ENCODE measurements at regions not wholly inside any gene's neighbourhood (a gene's known extent, or its start where the extent isn't known, plus 50 kb on each side); places are given as distances from the start of the nearest gene placed in this dataset.

DNA sequence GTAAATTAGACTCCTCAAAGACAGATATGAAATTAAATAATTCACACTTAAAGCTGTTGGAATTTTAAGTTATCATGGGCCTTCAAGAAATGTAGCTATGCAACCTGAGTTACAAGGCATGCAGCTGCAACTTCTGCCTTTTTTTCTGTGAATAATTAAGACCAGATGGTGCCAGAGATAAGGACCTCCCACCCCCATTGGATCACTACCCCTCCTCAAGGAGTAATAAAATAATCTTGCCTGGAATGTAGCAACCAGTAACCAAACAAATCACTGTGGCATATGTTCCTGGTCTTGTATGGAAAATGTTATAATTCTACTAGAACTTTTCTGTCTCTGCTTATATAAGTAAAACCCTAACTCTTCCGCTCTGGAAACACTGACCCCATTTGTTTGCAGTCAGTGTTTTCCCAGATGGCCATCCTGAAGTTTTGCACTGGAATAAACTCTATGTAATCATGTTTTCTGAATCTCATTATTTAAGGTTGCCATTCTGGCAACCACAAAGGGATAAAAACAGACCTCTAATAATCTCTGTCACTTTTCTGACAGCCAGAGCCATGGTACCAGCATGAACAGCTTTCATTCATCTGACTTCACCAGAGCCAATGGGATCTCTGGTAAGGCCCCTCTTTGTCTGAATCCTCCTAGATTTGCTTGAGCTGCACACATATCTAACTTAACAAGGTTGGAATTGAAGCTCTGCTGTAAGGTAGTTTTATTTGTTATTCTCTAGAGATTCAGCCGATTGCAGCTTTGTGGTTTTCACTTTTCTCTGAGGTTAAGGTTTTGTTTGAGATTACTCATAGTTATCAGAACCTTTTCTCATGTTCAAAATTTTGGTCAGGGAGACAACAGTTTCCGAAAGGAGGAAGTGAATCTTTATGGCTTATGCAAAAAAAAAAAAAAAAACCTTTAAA is 274.6 kb downstream of the NAF1 start:
- H3K27me3 Mint-ChIP-seq (ENCODE audit: insufficient read depth), result no peaks in the 10 kb centered on the region
- TF ChIP-seq, protein P1, sequence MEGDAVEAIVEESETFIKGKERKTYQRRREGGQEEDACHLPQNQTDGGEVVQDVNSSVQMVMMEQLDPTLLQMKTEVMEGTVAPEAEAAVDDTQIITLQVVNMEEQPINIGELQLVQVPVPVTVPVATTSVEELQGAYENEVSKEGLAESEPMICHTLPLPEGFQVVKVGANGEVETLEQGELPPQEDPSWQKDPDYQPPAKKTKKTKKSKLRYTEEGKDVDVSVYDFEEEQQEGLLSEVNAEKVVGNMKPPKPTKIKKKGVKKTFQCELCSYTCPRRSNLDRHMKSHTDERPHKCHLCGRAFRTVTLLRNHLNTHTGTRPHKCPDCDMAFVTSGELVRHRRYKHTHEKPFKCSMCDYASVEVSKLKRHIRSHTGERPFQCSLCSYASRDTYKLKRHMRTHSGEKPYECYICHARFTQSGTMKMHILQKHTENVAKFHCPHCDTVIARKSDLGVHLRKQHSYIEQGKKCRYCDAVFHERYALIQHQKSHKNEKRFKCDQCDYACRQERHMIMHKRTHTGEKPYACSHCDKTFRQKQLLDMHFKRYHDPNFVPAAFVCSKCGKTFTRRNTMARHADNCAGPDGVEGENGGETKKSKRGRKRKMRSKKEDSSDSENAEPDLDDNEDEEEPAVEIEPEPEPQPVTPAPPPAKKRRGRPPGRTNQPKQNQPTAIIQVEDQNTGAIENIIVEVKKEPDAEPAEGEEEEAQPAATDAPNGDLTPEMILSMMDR (conservative IDR thresholded peaks at IDR 0.05), result no peak
- peaks cover 18% of the 10 kb centered on the region for H3K9me3 ChIP-seq (ENCODE audit: control insufficient read depth, low read length)

DNA sequence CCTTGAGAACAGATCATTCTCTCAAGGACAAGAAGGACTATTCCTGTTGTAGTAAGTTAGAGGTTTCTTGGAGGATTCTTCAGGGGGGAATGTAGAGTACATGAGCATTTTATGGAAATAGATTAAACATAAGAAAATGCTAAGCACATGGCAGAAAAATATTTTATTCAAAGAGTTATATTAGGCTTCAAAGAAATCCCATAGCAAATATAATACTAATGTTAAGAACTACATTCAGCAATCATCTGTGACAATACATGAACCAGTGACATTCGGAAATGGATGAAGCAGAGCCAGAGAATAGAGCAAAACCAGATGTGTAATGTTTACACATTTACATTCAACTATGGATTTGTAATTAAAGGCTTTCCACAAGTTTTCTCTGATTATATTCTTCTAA is 288.6 kb downstream of the NAF1 start:
- Histone ChIP-seq H3K9me3 (ENCODE audit: control insufficient read depth, low read length) (no peaks in the 10 kb centered on the region), H3K4me3 (ENCODE audit: low read length) (no peak overlapping the region), H3K9ac (ENCODE audit: extremely low read depth, low read length, poor library complexity, severe bottlenecking) (no peak overlapping the region), H3K4me1 (ENCODE audit: control insufficient read depth, insufficient read depth, low read length) (no peaks in the 10 kb centered on the region), H3K36me3 (ENCODE audit: control insufficient read depth, insufficient read depth, low read length) (no peaks in the 10 kb centered on the region), H3K27me3 (ENCODE audit: control insufficient read depth, insufficient read depth, low read length, poor library complexity, severe bottlenecking) (no peaks in the 10 kb centered on the region), H3K27ac (ENCODE audit: low read depth, low read length) (no peak overlapping the region)
- TF ChIP-seq, protein P1 (conservative IDR thresholded peaks at IDR 0.05), result no peak
- Mint-ChIP-seq H3K27ac (no peak overlapping the region), H3K4me3 (no peak overlapping the region), H3K36me3 (ENCODE audit: low read depth) (no peaks in the 10 kb centered on the region), H3K27me3 (ENCODE audit: insufficient read depth) (no peaks in the 10 kb centered on the region), H3K9me3 (peaks cover 4% of the 10 kb centered on the region), H3K4me1 (no peaks in the 10 kb centered on the region)
- DNase-seq, result no peak
- WGBS, 2 experiments (ENCODE audit: insufficient coverage in 1 of 2, insufficient read length in 1 of 2), result 86% methylated on average over 1 of the region's 1 CpG; no CpG with 5 or more reads in 1 of the 2 experiments

More for the DNA sequence above, 274.6 kb downstream of the NAF1 start:
- Histone ChIP-seq H3K4me1 (ENCODE audit: control insufficient read depth, insufficient read depth, low read length) (no peaks in the 10 kb centered on the region), H3K9ac (ENCODE audit: extremely low read depth, low read length, poor library complexity, severe bottlenecking) (no peak overlapping the region), H3K27me3 (ENCODE audit: control insufficient read depth, insufficient read depth, low read length, poor library complexity, severe bottlenecking) (no peaks in the 10 kb centered on the region), H3K4me3 (ENCODE audit: low read length) (peak overlapping the region; percentile 32), H3K27ac (ENCODE audit: low read depth, low read length) (no peak overlapping the region), H3K36me3 (ENCODE audit: control insufficient read depth, insufficient read depth, low read length) (no peaks in the 10 kb centered on the region)
- peaks cover 17% of the 10 kb centered on the region for H3K4me1 Mint-ChIP-seq
- no peak overlapping the region for H3K4me3 Mint-ChIP-seq
- H3K27ac Mint-ChIP-seq, result no peak overlapping the region
- DNase-seq, result no peak
- WGBS, 2 experiments (ENCODE audit: insufficient coverage in 1 of 2, insufficient read length in 1 of 2), result 94 to 100% methylated on average over 1 to 3 of the region's 3 CpGs
- peaks cover 10% of the 10 kb centered on the region for H3K9me3 Mint-ChIP-seq
- H3K36me3 Mint-ChIP-seq (ENCODE audit: low read depth), result no peaks in the 10 kb centered on the region

DNA sequence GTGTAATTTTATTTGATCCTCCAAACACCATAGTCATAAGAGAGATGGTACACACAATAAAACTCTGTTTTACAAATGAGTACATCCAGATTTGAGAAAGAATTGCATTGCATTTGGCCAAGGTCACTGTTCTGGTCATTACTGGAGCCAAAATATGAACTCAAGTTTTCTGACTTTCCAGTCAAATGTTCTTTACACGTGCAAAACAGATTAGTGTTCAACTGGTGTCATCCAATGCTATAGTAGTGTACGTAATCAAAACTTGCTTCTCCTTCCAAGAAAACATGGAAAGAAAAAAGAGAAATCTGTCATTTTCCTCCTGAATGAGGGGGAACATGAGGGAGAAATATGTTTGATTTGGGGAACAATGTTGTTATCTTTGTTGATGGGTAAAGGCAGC is 291.9 kb downstream of the NAF1 start:
- no peak for DNase-seq

More for the DNA sequence above, 291.9 kb downstream of the NAF1 start:
- Mint-ChIP-seq H3K4me3 (no peak overlapping the region), H3K9me3 (peaks cover 4% of the 10 kb centered on the region), H3K27ac (no peak overlapping the region), H3K27me3 (ENCODE audit: insufficient read depth) (no peaks in the 10 kb centered on the region), H3K4me1 (no peaks in the 10 kb centered on the region), H3K36me3 (ENCODE audit: low read depth) (no peaks in the 10 kb centered on the region)
- H3K4me1 ChIP-seq (ENCODE audit: control insufficient read depth, insufficient read depth, low read length), result no peaks in the 10 kb centered on the region
- no peaks in the 10 kb centered on the region for H3K27me3 ChIP-seq (ENCODE audit: control insufficient read depth, insufficient read depth, low read length, poor library complexity, severe bottlenecking)
- no peak overlapping the region for H3K27ac ChIP-seq (ENCODE audit: low read depth, low read length)
- H3K4me3 ChIP-seq (ENCODE audit: low read length), result no peak overlapping the region
- H3K9me3 ChIP-seq (ENCODE audit: control insufficient read depth, low read length), result peaks cover 3% of the 10 kb centered on the region
- TF ChIP-seq, protein P1 (conservative IDR thresholded peaks at IDR 0.05), result no peak
- H3K9ac ChIP-seq (ENCODE audit: extremely low read depth, low read length, poor library complexity, severe bottlenecking), result no peak overlapping the region
- 89 to 99% methylated on average over 1 to 2 of the region's 2 CpGs for WGBS, 2 experiments (ENCODE audit: insufficient coverage in 1 of 2, insufficient read length in 1 of 2)
- H3K36me3 ChIP-seq (ENCODE audit: control insufficient read depth, insufficient read depth, low read length), result no peaks in the 10 kb centered on the region

Data from endodermal cell (in vitro differentiated cells).